Activated CD4-positive, CD25-positive, alpha-beta regulatory T cell treated with anti-CD3 and anti-CD28 coated beads, Interleukin-2, amount 50 U/mL, for 16 hours (primary cell): ENCODE measurements at regions not wholly inside any gene's neighbourhood (a gene's known extent, or its start where the extent isn't known, plus 50 kb on each side); places are given as distances from the start of the nearest gene placed in this dataset.

Source experiments
- DNase-seq: peaks from one replicate; pipeline ENCODE4 v3.0.0-alpha.2; 2020; ENCODE audit warnings: low read depth, low spot score

- no peak for DNase-seq
These were observed 295.8 kb downstream of the SP3 start for GRCh38 chr2:173669271-173669853.

DNA sequence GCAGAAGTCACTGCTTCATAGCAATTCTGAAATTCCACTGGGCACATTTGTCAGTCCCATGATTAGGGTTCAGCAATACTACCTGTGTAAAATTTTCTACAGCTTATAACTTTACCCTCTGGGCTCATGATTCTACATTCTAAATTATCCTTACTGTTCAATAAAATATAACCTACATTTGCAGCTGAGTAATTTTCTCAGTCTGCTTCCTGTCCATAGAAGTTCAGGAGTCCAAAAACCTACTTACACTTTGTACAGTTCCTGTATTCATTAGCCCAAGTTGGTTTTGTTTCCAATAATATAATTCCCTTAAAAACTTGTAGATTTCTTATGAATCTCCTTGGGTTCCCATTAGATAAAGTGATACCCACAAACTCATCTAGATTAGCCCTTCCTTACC, 295.3 kb downstream of the SP3 start:
- no peak for DNase-seq

DNA sequence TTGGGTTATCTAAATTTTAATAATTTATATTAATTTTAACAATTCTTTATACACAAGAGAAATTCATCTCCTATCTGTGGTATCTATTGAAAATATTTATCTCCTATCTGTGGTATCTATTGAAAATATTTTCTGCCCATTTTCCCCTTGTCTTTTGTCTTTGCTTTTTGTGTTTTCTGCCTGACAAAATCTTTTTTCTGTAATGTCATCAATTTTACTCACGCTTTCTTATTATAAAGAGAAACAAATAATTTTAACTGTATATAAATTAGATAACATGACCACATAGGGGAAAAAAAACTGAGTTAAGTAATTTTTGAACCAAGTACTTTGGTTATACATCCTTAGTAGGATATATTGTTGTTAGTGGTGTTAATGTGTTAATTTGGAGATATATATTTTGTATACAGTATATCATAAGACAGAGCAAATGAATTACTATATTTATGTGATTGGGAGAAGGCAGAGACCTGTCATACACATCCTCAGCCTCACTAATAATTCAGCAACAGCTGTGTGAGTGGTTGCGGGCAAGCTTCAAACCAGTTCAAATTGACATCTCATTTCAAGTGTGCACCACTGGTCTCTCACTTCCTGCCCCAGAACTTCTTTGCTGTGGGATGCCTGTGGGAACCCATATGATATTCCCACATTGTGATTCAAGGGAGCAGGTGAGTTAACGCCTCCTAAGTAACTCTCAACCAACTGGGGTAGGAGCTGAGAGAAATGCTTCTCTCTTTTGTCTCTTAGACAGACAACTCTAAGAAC, 292.4 kb downstream of the SP3 start:
- no peak for DNase-seq

GRCh38 chr2:173673640-173674039, 291.5 kb downstream of the SP3 start:
- DNase-seq, result no peak

DNA sequence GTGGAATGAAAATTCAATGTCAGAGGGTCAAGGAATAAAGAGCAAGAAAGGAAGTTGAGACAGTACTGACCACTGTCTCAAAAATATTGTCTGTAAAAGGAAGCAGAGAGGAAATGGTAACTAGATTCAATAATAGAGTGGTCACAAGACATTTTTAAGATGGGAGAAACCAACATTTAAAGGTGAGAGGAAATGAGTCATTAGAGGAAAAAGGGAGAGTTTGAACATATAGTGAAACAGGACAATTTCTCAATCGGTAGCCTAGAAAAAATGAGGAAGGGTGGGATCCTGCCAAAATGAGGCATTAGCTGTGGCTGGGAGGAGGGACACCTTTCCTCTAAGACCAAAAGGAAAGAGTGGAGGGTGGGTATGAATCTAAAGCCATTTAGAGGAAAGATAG, 288.5 kb downstream of the SP3 start:
- DNase-seq, result no peak

GRCh38 chr2:173678186-173678585, 287.0 kb downstream of the SP3 start:
- DNase-seq, result no peak

DNA sequence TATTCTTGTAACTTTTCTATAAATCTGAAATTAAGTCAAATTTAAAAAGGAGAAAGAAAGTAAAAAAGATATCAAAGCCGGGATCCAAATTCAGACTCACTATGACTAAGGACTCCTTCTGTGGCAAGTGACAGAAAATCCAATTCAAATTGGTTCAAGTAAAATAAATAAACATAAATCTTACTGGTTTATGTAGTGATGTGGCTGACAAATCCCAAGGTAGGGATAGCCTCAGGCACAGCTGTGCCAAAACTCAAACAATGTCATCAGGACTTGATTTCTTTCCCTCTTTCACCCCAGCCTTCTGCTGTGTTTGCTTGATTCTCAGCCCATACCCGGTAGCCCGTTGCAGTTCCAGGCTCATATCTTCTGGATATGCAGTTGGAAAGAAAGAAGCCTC, 284.6 kb downstream of the SP3 start:
- DNase-seq, result no peak

DNA sequence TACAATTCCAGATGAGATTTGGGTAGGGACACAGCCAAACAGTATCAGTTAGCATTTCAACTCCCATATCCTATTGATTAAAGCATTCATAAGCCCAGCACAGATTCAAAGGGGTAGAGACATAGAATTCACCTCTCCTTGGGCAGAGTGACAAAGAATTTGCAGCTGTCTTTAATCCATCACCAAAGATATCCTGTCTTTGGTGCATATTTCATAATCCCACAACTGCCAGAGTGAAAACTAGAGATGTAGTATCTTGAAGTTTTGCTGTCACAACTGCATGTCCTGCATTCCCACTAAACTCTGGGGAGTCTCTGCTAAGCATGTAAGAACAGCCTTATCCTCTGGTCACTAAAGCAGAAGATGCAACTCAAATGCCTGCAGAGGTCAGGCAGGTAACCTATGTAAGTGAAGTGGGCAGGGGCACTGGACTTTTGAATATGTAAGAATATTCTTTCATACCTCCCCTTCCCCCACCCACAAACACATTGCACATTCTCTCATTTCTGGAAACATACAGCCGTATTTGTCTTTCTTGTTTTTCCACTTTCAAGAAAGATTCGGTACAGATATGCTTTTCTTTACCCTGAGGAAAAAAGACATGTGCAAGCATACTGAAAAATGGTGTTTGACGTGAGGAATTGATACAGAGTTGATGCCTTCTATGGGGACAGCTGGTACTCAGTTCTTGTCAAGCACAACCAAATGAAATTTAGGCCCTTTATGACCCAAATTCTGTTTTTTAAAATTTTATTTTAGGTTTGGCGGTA, 283.1 kb downstream of the SP3 start:
- DNase-seq, result no peak

DNA sequence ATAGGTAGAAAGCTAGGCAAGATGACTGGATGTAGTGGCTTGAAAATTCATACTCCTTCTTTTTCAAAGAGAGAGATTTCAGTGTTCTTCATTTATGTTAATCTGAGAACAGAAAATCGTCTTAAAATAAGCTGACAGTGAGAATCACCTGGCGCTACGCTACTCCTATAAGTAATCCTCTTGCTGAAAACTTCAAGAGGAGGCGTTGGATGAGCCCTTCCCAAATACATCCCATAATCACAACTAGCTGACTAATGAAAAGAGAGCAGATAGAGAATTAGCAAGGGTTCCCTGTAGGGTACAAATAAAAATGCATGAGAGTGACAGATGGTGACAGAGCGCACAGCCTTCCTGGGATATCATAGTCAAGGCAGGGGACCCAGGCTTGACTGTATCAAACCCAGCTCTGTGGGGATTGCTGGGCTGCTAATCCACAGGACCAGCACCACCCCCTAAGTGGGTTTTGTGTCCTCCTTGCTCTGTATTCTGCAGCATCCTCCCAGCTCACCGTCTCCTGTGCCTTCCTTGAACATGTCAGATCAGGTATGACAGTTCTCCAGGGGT, 280.2 kb downstream of the SP3 start:
- no peak for DNase-seq

GRCh38 chr2:173690349-173690748, 274.8 kb downstream of the SP3 start:
- DNase-seq, result no peak

DNA sequence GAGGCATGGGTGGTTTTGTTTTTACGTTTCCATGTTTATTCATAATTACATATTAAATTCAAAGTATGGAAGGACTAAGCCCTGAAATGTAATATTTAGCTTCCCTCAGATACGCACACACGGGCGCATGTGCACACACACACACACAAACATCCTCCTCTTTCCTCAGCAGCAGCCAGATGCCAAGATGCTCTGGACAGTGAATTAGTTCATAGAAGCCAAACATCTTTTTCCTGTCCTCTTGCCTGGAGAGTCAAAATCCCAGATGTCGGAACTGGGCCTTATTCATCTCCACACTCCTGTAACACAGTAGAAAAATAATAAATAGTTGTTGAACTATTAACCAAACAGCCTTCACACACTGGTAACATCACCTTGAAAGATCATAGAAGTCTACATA, 273.1 kb downstream of the SP3 start:
- DNase-seq, result no peak

DNA sequence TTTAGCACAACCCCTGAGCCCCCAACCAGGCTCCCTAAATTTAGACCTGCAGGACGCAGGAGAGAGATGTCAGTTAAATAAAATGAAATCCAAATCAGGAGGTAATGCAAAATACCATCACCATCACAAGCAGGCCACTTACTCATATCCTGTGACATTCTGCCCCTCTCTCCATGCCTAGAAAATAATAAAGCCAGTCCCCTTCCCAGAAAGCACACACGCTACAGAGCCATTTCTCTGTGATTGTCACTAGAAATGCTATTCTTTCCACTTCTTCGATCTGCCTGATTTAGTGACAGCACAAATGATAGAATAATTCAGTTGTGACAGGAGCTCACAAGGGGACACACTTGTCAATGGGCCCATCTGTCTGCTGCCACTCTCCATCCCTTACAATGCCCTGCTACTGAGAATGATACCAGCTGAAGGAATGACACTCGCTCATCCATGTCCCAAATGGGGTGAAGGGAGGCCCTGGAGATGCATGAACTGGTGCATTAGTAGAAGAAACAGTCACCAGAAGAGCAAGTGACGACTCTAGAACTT, 272.1 kb downstream of the SP3 start:
- DNase-seq, result no peak

DNA sequence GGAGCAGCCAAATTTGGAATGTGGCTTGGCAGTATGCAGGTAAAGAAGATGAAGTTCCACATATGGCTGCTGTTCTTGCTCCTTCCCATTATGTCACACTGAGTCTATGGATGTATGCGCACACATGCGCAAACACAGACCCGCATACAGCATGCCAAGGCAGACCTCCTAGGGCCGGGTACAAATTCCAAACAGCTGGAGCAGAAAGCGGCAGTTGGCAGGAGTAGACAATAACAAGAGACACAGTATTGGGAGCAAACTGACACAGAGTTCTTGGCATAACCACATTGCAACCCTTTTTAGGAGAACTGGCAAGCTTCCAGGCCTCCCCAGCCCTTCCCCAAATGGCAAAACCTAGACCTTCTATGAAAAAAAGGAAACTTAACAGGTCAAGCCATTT, 268.9 kb downstream of the SP3 start:
- no peak for DNase-seq

GRCh38 chr2:173697929-173698328, 267.2 kb downstream of the SP3 start:
- no peak for DNase-seq

DNA sequence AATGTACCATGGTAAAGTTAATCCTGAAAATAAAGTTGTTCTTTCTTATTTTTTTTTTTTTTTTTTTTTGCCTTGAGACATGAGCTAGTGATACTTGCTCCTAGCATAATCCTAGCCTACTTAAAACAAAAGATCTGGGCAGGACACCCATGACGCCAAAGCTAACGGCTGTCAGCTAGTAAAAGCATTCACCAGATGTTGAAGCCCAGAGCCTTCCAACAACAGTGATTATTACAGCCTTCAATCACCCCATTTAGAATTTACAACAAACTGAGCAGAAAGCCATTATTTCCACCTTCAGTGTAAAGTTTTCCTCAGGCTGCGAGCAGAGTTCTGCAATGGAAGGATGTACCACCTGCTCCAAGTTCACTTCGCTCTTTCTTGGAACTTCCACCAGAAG, 259.5 kb downstream of the SP3 start:
- DNase-seq, result no peak

- no peak for DNase-seq
These were observed 258.2 kb downstream of the SP3 start for GRCh38 chr2:173706936-173707335.

DNA sequence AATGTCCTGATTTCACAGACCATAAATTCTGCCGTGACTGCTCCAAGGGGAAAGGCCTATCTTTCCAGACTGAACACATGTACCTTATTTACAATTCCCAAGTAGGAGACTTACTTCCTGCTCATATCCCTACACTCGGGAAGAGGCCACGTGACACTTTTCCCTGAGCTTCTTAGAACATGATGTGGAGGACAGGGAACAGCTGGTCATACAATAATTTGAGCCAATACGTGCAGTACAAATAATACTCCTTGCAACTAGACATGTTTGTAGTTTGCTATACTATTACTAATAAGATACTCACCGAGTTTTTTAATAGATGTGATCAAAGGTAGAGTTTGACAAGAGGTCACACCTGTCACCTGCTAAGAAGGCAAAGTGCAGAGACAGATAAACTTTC, 256.4 kb downstream of the SP3 start:
- no peak for DNase-seq

GRCh38 chr2:173711816-173712215, 253.4 kb downstream of the SP3 start:
- no peak for DNase-seq

DNA sequence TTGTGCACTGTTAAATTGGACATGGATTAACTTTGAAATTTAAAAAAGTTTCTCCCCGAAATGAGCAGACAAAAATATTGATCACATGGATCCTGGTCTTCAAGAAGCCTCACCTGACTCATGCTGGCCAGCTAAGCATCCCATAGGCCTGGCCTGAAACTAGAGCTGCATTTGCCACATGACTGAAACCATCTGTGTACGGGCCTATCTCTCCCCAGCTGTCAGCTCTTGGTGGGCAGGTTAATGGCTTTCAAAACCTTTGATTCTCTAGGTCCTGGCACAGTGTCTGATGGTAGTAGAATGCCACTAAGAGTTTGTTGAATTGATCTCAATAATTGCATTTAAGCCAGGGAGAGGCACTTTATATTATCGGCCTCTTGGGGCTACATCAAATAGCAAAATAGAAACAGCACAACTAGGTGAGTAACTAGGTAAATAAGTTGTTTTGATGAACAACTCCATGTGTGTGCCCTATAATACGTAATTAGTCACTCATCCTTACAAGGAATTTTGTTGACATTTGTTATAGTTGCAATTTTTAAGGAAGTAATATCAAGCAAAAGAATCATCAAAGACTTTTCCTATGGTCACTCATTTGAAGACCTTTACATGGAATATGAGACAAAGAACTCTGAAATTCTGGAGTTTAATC, 251.1 kb downstream of the SP3 start:
- DNase-seq, result no peak

- DNase-seq, result no peak
These were observed 249.7 kb downstream of the SP3 start for GRCh38 chr2:173715441-173715840.

- DNase-seq, result no peak
These were observed 248.6 kb downstream of the SP3 start for GRCh38 chr2:173716458-173717052.
